ENCODE measurements at regions not wholly inside any gene's neighbourhood (a gene's known extent, or its start where the extent isn't known, plus 50 kb on each side); places are given as distances from the start of the nearest gene placed in this dataset.

GRCh38 chr6:80728101-80728750 is 621.8 kb downstream of the BCKDHB start (continued):
- TF ChIP-seq ZNF462 (CRISPR knock-in tag; IDR thresholded peaks at IDR 0.05) = no peak
- no peak for TF ChIP-seq CREB1 (CRISPR knock-in tag; IDR thresholded peaks at IDR 0.05; ENCODE audit: low read depth)
- TF ChIP-seq ZNF331 (CRISPR knock-in tag; IDR thresholded peaks at IDR 0.05; ENCODE audit: low read depth) = no peak

- ATAC-seq = no peak
- no peak overlapping the region for H3K4me2 ChIP-seq
- no peaks in the 10 kb centered on the region for H3K36me3 ChIP-seq (ENCODE audit: insufficient read depth)
- Mint-ChIP-seq H3K4me1 (no peaks in the 10 kb centered on the region), H3K9me3 (peaks cover 2% of the 10 kb centered on the region; the same call in 1 of the 3 replicates), H3K27me3 (ENCODE audit: insufficient read depth, low read depth, poor library complexity) (peaks cover 2% of the 10 kb centered on the region), H3K27ac (no peak overlapping the region), H3K4me3 (no peak overlapping the region), H3K36me3 (ENCODE audit: low read depth) (peaks cover 3% of the 10 kb centered on the region; the same call in 1 of the 3 replicates)
- no peak overlapping the region for H3K27ac ChIP-seq (ENCODE audit: low read depth)
- H3K79me2 ChIP-seq (replicated peaks; ENCODE audit: insufficient read depth) = no peaks in the 10 kb centered on the region
- H3F3A ChIP-seq (replicated peaks; ENCODE audit: low read depth) = no peaks in the 10 kb centered on the region
- no peaks in the 10 kb centered on the region for H3K27me3 ChIP-seq (ENCODE audit: insufficient read depth)
- no peak overlapping the region for H3K4me3 ChIP-seq
- H3K9me2 ChIP-seq (ENCODE audit: insufficient read depth) = no peaks in the 10 kb centered on the region
- H4K20me1 ChIP-seq (replicated peaks; ENCODE audit: insufficient read depth) = no peaks in the 10 kb centered on the region
- DNase-seq (ENCODE audit: low spot score) = no peak
- H3K4me1 ChIP-seq (ENCODE audit: insufficient read depth) = no peaks in the 10 kb centered on the region
- H2AFZ ChIP-seq = peak overlapping the region; percentile 41; the same call in 1 of the 2 replicates
- TF ChIP-seq EZH2 (IDR thresholded peaks at IDR 0.05; ENCODE audit: low read depth, unreplicated experiment) (no peak), POLR2AphosphoS5 (IDR thresholded peaks at IDR 0.05; ENCODE audit: low read depth) (no peak), NANOG (IDR thresholded peaks at IDR 0.05; ENCODE audit: borderline replicate concordance) (no peak), REST (IDR thresholded peaks at IDR 0.05; ENCODE audit: unreplicated experiment) (no peak), ETS1 (IDR thresholded peaks at IDR 0.05) (no peak), EZH2phosphoT487 (IDR thresholded peaks at IDR 0.05; ENCODE audit: unreplicated experiment) (no peak), JUNB (IDR thresholded peaks at IDR 0.05; ENCODE audit: unreplicated experiment) (no peak), CREB1 (CRISPR knock-in tag; IDR thresholded peaks at IDR 0.05; ENCODE audit: low read depth) (no peak)
These were observed 618.9 kb downstream of the BCKDHB start for GRCh38 chr6:80725156-80725930.

All from GM23338 (cell line).